Bronchial epithelial cell (primary cell): ENCODE measurements at regions not wholly inside any gene's neighbourhood (a gene's known extent, or its start where the extent isn't known, plus 50 kb on each side); places are given as distances from the start of the nearest gene placed in this dataset.

Source experiments
- DNase-seq: peaks from one replicate; pipeline ENCODE4 v3.0.0-alpha.2; 2010; ENCODE audit warnings: low read depth
- FAIRE-seq: peaks from 2 replicates; lab custom pipeline; 2011; peaks lifted over from hg19 to GRCh38; lab: Jason Lieb, UNC
- H3K27me3 ChIP-seq: 2 replicates; pipeline ENCODE4 v1.5.1; 2011; ENCODE audit warnings: low read length; ENCODE audit not compliant: control insufficient read depth, insufficient read depth
- H3K36me3 ChIP-seq: 2 replicates; pipeline ENCODE4 v1.5.1; 2011; ENCODE audit warnings: low read length; ENCODE audit not compliant: control insufficient read depth, insufficient read depth
- H3K4me3 ChIP-seq: 2 replicates; pipeline ENCODE4 v1.5.1; 2011; ENCODE audit warnings: mild to moderate bottlenecking, low read depth, low read length, control low read depth
- TF ChIP-seq, protein P1 (sequence below): IDR thresholded peaks from 2 replicates; pipeline ENCODE4 v1.5.1; 2011; ENCODE audit warnings: mild to moderate bottlenecking, moderate library complexity, low read length, control low read depth, inconsistent platforms; ENCODE audit not compliant: insufficient read depth, severe bottlenecking

DNA sequence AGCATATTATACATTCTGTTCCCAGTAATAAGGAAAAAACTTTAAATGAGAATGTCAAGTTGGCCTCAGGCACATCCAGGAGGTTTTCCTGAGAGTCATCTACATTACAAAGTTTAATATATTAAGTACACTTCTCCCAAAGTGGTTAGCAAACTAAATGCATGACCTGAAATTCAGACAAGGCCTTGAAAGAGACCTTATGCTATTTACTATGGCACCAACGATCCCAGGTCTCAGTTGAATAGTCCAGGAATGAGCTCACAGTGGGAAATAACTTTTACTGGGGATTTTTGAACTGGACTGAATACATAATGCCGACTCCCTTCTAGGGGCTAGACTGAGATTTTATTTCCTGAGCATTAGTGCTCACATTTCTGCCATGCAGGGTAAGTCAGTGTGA is 1577.5 kb upstream of the PCDH7 start:
- TF ChIP-seq, protein P1, sequence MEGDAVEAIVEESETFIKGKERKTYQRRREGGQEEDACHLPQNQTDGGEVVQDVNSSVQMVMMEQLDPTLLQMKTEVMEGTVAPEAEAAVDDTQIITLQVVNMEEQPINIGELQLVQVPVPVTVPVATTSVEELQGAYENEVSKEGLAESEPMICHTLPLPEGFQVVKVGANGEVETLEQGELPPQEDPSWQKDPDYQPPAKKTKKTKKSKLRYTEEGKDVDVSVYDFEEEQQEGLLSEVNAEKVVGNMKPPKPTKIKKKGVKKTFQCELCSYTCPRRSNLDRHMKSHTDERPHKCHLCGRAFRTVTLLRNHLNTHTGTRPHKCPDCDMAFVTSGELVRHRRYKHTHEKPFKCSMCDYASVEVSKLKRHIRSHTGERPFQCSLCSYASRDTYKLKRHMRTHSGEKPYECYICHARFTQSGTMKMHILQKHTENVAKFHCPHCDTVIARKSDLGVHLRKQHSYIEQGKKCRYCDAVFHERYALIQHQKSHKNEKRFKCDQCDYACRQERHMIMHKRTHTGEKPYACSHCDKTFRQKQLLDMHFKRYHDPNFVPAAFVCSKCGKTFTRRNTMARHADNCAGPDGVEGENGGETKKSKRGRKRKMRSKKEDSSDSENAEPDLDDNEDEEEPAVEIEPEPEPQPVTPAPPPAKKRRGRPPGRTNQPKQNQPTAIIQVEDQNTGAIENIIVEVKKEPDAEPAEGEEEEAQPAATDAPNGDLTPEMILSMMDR, result no peak
- FAIRE-seq (no peak), DNase-seq (no peak)
- Histone ChIP-seq H3K4me3 (no peak overlapping the region), H3K27me3 (no peaks in the 10 kb centered on the region), H3K36me3 (no peaks in the 10 kb centered on the region)

DNA sequence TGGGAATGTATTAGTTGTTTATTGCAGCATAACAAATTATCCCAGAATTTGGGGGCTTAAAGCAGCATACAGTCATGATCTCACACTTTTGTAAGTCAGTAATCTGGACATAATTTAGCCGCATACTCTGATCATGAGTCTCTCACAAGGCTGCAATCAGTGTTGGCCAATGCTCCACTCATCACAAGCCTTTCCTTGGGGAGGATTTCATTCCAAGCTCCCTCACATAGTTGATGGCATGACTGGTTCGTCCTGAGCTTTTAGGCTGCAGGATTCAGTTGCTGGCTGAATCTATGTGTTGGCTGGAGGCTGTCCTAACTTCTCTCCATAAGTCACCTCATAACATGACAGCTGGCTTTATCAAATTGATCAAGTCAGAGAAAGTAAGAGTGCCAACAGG is 1568.6 kb upstream of the PCDH7 start:
- FAIRE-seq, result no peak
- H3K36me3 ChIP-seq, result no peaks in the 10 kb centered on the region
- H3K4me3 ChIP-seq, result no peak overlapping the region
- TF ChIP-seq, protein P1, result no peak
- DNase-seq, result no peak
- H3K27me3 ChIP-seq, result no peaks in the 10 kb centered on the region

DNA sequence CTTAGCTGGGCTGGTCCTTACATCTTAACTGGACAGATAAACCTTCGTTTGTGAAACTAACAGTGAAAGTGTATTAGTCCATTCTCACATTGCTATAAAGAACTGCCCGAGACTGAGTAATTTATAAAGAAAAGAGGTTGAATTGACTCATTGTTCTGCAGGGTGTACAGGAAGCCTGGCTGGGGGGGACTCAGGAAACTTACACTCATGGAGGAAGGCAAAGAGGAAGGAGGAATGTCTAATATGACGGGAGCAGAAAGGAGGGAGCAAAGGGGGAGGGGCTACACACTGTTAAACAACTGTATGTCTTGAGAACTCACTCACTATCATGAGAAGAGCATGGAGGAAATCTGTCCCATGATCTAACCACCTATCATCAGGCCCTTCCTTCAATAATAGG is 1566.5 kb upstream of the PCDH7 start:
- Histone ChIP-seq H3K4me3 (no peak overlapping the region), H3K36me3 (no peaks in the 10 kb centered on the region), H3K27me3 (no peaks in the 10 kb centered on the region)
- TF ChIP-seq, protein P1, result no peak
- no peak for DNase-seq
- no peak for FAIRE-seq

DNA sequence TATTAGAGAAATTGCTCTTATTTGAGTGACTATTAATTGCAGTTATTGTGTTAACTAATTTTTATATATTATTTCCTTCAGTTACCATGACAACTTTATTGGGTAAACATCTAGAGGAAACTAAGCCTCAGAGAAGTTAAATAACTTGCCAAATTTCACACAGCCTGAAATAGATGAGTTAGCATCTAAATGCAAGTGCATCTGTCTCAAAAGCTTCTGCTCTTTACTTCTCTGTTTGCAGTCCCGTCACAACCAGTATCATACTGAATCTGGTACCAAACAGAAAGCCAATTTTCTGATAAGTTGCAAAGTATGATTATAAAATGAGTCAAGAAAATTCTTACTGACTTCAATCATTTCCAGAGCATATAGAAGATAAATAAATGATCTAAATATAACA is 1544.9 kb upstream of the PCDH7 start:
- FAIRE-seq (no peak), DNase-seq (no peak)
- TF ChIP-seq, protein P1, result no peak
- no peak overlapping the region for H3K4me3 ChIP-seq
- H3K36me3 ChIP-seq, result no peaks in the 10 kb centered on the region
- no peaks in the 10 kb centered on the region for H3K27me3 ChIP-seq

DNA sequence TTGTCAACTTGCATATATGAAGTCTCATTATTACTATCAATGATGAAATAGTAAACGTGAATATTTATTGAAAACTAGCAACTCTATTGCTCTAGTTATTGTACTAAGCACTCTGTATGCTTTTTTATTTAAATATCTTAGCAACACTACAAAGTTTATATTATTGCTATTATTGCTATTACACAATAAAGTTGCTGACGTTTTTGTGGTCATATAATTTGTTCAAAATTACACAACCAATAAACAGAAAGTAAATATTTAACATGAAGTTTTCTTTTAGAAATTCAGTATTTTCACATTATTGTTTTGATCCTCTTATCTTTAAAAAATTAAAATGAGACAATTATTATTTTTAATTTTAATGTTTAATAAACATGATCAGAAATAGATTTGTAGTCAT is 1521.1 kb upstream of the PCDH7 start:
- no peaks in the 10 kb centered on the region for H3K27me3 ChIP-seq
- FAIRE-seq, result no peak
- no peaks in the 10 kb centered on the region for H3K36me3 ChIP-seq
- TF ChIP-seq, protein P1, result no peak
- no peak overlapping the region for H3K4me3 ChIP-seq
- DNase-seq, result no peak

DNA sequence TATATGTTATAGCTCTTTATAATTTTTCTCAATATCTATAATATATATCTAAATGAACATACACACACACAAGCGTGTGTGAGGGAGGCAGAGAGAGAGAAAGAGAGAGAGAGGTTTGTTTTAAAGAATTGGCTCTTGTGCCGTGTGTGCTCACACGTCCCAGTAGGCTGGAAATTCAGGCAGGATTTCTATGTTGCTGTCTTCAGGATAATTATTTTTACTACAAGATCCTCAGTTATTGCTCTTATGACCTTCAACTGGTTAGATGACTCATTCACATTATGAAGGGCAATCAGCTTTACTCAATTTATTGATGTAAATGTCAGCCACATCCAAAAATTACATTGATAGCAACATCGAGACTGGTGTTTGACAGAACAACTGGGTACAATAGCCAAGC is 1520.7 kb upstream of the PCDH7 start:
- TF ChIP-seq, protein P1, result no peak
- no peak for FAIRE-seq
- no peaks in the 10 kb centered on the region for H3K36me3 ChIP-seq
- no peak overlapping the region for H3K4me3 ChIP-seq
- DNase-seq, result no peak
- H3K27me3 ChIP-seq, result no peaks in the 10 kb centered on the region
